ENCODE measurements at regions not wholly inside any gene's neighbourhood (a gene's known extent, or its start where the extent isn't known, plus 50 kb on each side); places are given as distances from the start of the nearest gene placed in this dataset.
"Not testable (repeated sequence)": the region's sequence is repeated elsewhere in the genome, so short reads cannot be mapped to it uniquely, and the experiment has no call there.

DNA sequence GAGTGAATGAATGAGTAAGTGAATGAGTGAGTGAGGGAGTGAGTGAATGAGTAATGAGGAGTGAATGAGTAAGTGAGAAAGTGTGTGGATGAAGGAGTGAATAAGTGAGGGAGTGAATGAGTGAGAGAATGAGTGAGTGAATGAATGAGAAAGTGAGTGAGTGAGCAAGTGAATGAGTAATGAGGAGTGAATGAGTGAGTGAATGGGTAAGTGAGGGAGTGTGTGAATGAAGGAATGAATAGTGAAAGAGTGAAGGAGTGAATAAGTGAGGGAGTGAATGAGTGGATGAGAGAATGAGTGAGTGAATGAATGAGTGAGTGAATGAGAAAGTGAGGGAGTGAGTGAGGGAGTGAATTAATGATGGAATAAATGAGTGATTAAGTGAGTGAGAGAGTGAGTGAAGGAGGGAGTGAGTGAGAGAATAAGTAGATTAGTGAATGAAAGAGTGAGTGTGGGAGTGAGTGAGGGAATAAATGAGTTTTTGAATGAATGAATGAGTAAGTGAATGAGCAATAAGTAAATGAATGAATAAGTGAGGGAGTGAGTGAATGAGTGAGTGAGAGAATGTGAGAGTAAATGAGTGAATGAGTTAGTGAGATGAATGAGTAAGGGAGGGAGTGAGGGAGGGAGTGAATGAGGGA is 364.5 kb downstream of the ADGRD1 start:
- Histone ChIP-seq H3K27ac (no peak overlapping the region), H3K4me3 (no peak overlapping the region), H3K27me3 (ENCODE audit: insufficient read depth in 3 of 3, low read length in 2 of 3) (peaks cover 0 to 2% (median 0%) of the 10 kb centered on the region in 3 donors), H3K36me3 (ENCODE audit: insufficient read depth in 1 of 2, low read depth in 1 of 2) (no peaks in the 10 kb centered on the region), H3K4me1 (no peaks in the 10 kb centered on the region), H3K9me3 (no peaks in the 10 kb centered on the region)
- DNase-seq, result no peak
- TF ChIP-seq, protein P1, sequence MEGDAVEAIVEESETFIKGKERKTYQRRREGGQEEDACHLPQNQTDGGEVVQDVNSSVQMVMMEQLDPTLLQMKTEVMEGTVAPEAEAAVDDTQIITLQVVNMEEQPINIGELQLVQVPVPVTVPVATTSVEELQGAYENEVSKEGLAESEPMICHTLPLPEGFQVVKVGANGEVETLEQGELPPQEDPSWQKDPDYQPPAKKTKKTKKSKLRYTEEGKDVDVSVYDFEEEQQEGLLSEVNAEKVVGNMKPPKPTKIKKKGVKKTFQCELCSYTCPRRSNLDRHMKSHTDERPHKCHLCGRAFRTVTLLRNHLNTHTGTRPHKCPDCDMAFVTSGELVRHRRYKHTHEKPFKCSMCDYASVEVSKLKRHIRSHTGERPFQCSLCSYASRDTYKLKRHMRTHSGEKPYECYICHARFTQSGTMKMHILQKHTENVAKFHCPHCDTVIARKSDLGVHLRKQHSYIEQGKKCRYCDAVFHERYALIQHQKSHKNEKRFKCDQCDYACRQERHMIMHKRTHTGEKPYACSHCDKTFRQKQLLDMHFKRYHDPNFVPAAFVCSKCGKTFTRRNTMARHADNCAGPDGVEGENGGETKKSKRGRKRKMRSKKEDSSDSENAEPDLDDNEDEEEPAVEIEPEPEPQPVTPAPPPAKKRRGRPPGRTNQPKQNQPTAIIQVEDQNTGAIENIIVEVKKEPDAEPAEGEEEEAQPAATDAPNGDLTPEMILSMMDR (IDR thresholded peaks at IDR 0.05), result no peak
- intact Hi-C loops (cut with DNase I), result no loop called here
- no peak for ATAC-seq

DNA sequence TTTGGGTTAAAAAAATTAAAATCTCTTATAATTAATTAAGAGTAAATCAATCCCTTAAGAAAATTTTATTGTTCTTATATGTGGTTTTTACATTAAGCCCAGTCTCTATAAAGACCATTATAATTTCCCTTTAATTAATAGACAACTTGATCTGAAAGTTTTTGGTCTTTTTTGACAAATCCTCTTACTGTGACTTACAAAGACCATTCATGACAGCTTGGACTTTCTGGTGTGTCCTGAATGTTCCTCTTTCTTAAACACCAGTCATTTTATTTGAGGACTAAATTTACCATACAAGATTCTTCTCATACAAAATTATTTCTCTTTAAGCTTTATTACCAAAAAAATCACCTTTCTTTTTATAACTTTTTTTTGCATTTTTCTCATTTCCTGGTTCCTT is 368.3 kb downstream of the ADGRD1 start:
- no peaks in the 10 kb centered on the region for H3K9me3 ChIP-seq
- intact Hi-C loops (cut with DNase I), result no loop called here
- TF ChIP-seq, protein P1 (IDR thresholded peaks at IDR 0.05), result no peak
- no peak for DNase-seq
- no peak overlapping the region for H3K27ac ChIP-seq
- no peak for ATAC-seq
- H3K36me3 ChIP-seq (ENCODE audit: insufficient read depth in 1 of 2, low read depth in 1 of 2), result no peaks in the 10 kb centered on the region
- H3K27me3 ChIP-seq (ENCODE audit: insufficient read depth in 3 of 3, low read length in 2 of 3), result peaks cover 0 to 2% (median 0%) of the 10 kb centered on the region in 3 donors
- H3K4me3 ChIP-seq, result no peak overlapping the region
- no peaks in the 10 kb centered on the region for H3K4me1 ChIP-seq

DNA sequence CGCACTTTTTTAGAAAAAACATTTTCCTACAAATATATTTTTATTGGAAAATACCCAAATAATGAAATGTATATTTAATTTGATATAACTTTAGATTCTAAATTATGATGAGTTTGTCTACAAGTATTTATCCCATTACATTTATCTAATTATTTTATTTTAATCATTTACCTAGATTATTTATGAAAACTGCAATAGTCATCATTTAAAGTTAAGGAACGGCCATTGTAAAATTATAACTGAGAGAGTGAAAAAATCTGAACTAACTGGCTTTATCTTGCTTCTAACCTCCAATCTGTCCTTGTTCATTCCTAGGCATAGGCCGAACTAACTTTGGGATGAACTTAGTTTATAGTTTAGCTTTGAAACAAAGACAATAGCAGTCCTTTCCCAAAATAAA is 368.8 kb downstream of the ADGRD1 start:
- H3K36me3 ChIP-seq (ENCODE audit: insufficient read depth in 1 of 2, low read depth in 1 of 2); H3K4me1 ChIP-seq; H3K27ac ChIP-seq; H3K27me3 ChIP-seq (ENCODE audit: insufficient read depth in 3 of 3, low read length in 2 of 3); H3K9me3 ChIP-seq; intact Hi-C loops (cut with DNase I); DNase-seq; ATAC-seq; H3K4me3 ChIP-seq: not testable (repeated sequence)
- 66 to 77% (median 71%) methylated on average over 3 of the region's 3 CpGs for WGBS, 3 donors

DNA sequence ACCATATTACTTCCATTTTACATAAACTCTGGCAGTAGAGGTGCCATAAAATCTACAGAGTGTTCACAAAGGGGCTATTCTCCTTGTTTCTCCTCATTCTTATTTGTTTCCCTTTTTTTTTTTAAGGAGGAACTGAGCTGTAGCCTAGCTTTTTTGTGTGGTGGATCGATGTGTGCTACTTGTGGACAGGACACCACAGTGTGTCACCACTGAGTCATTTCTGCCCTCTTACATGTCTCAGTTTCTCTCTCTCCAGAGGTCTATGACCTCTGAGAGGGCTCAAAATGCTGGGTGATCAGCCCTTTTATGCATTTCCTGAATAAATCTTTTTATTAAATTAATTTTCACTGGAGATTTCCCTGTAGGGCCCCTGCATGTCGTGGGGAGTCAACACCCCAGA is 370.2 kb downstream of the ADGRD1 start:
- H3K27ac ChIP-seq, result no peak overlapping the region
- H3K4me1 ChIP-seq, result no peaks in the 10 kb centered on the region
- 39 to 48% (median 42%) methylated on average over 2 of the region's 2 CpGs for WGBS, 3 donors
- no peaks in the 10 kb centered on the region for H3K36me3 ChIP-seq (ENCODE audit: insufficient read depth in 1 of 2, low read depth in 1 of 2)
- intact Hi-C loops (cut with DNase I), result no loop called here
- TF ChIP-seq, protein P1 (IDR thresholded peaks at IDR 0.05), result no peak
- H3K4me3 ChIP-seq, result no peak overlapping the region
- ATAC-seq (no peak), DNase-seq (no peak)
- H3K9me3 ChIP-seq, result no peaks in the 10 kb centered on the region
- peaks cover 0 to 2% (median 0%) of the 10 kb centered on the region in 3 donors for H3K27me3 ChIP-seq (ENCODE audit: insufficient read depth in 3 of 3, low read length in 2 of 3)

DNA sequence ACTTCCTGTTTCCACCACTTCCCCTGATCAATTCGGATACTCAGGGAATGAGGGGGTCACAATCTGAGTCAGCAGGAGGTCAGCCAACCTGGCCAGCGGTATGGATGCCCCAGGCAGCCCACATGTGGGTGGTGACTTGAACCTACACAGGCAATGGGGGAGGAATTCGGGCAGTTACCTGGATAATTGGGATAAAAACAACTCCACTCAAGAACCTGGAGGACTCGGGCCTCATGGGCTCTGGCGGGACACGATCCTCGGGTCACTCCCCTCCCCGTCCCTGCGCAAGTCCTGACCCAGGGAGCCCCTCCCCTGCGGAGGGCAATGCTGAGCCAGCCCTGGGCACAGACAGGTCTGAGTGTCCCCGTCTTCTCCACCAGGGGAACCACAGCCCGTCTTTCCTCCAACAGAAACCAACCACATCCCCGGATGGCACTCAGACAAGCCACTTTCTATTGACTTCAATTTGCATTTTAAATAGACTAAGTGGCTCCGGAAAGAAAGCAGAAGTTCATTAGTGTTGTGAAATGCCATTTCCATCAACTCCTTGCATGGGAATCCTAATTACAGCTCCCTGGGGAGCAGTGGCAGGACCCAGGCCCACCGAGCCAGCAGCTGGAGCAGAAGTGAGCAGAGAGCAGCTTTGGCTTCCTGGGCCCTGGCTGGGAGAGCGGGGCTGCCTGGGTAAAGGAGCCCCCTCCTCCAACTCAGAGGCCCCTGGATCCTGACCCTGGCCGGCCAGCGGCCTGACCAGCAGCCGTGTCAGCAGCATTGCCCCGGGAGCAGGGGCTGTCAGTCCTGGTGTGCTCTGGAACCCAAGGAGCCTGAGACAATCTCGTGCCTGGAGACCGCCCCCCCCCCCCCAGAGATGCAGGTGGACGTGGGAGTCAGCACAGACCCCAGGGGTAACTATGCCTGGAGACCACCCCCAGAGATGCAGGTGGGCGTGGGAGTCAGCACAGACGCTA is 374.1 kb downstream of the ADGRD1 start:
- 61 to 74% (median 70%) methylated on average over 20 to 25 of the region's 25 CpGs for WGBS, 3 donors

DNA sequence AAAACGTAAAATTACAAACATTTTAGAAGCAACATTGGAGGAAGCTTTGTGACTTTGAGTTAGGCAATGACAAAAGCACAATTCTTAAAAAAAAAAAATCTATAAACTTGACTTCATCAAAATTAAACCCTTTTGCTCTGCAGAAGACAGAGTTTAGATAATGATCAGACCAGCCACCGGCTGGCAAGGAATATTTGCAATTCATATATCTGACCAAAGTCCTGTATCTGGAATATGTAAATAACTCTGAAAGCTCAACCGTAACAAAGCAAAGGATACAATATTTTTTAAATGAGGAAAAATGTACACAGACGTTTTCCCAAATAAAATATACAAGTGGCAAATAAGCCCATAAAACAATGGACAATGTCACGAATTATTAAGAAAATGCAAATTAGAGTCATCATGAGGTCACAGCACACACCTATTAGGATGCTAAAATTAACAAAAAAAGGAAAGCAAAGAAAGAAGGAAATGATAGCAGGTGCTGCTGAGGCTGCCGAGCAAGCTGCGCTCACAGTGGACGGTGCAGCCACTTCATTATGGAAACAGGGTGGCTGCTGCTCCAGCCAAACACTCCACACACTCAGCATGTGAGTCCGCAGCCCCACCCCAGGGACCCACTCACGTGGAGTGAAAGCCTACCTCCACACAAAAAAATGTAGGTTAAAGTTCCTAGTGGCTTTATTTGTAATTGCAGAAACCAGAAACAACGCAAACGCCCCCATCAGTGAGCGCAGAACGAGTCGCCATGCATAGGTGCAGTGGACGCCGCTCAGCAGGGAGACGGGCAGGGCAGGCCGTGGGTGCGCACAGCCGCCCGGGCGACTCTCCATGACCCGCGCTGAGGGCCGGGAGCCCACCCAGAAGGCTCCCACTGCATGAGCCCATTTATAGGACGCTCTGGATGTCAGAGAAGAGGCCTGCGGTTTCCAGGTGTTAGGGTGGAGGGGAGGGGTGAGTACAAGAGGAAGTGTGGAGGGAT is 375.4 kb downstream of the ADGRD1 start:
- H3K27me3 ChIP-seq (ENCODE audit: insufficient read depth in 3 of 3, low read length in 2 of 3); H3K4me3 ChIP-seq; H3K36me3 ChIP-seq (ENCODE audit: insufficient read depth in 1 of 2, low read depth in 1 of 2); H3K9me3 ChIP-seq; DNase-seq; H3K27ac ChIP-seq; H3K4me1 ChIP-seq; intact Hi-C loops (cut with DNase I); ATAC-seq: not testable (repeated sequence)
- 79 to 81% (median 80%) methylated on average over 22 to 28 of the region's 28 CpGs for WGBS, 3 donors

More for the DNA sequence above, 374.1 kb downstream of the ADGRD1 start:
- intact Hi-C loops (cut with DNase I), result no loop called here
- Histone ChIP-seq H3K36me3 (ENCODE audit: insufficient read depth in 1 of 2, low read depth in 1 of 2) (no peaks in the 10 kb centered on the region), H3K4me1 (no peaks in the 10 kb centered on the region), H3K27ac (no peak overlapping the region), H3K27me3 (ENCODE audit: insufficient read depth in 3 of 3, low read length in 2 of 3) (peaks cover 0 to 2% (median 0%) of the 10 kb centered on the region in 3 donors), H3K9me3 (no peaks in the 10 kb centered on the region), H3K4me3 (no peak overlapping the region)
- DNase-seq (no peak), ATAC-seq (no peak)
- TF ChIP-seq, protein P1 (IDR thresholded peaks at IDR 0.05), result no peak

Data from psoas muscle (tissue), 7 donors.